GM11168 (cell line): ENCODE measurements at regions not wholly inside any gene's neighbourhood (a gene's known extent, or its start where the extent isn't known, plus 50 kb on each side); places are given as distances from the start of the nearest gene placed in this dataset.

Source experiments
- in situ Hi-C: fragments of 300-500 bp; cut with MboI; formaldehyde crosslinking; loops from one replicate; pipeline ENCODE4 v1.12.0; 2022; ENCODE audit warnings: low sequenced_read_pairs; ENCODE audit not compliant: unreplicated experiment

GRCh38 chr14:54200726-54201125, 196.1 kb upstream of the CDKN3 start:
- in situ Hi-C loops, result no loop called here

GRCh38 chr14:54202288-54202687, 194.5 kb upstream of the CDKN3 start:
- in situ Hi-C loops, result no loop called here

- in situ Hi-C loops, result no loop called here
Observed at GRCh38 chr14:54206516-54206915, 190.3 kb upstream of the CDKN3 start.

GRCh38 chr14:54207075-54207474, 189.7 kb upstream of the CDKN3 start:
- in situ Hi-C loops, result no loop called here

- in situ Hi-C loops, result no loop called here
Observed at GRCh38 chr14:54207476-54208462, 189.0 kb upstream of the CDKN3 start.

GRCh38 chr14:54208751-54209150, 188.1 kb upstream of the CDKN3 start:
- in situ Hi-C loops, result no loop called here

GRCh38 chr14:54209511-54210250, 187.1 kb upstream of the CDKN3 start:
- in situ Hi-C loops, result no loop called here

GRCh38 chr14:54211551-54212308, 185.1 kb upstream of the CDKN3 start:
- in situ Hi-C loops, result no loop called here

GRCh38 chr14:54213536-54213935, 183.3 kb upstream of the CDKN3 start:
- in situ Hi-C loops, result no loop called here

- in situ Hi-C loops, result no loop called here
Observed at GRCh38 chr14:54216827-54217226, 180.0 kb upstream of the CDKN3 start.

- in situ Hi-C loops, result no loop called here
Observed at GRCh38 chr14:54219261-54220070, 177.3 kb upstream of the CDKN3 start.

GRCh38 chr14:54220071-54220703, 176.6 kb upstream of the CDKN3 start:
- in situ Hi-C loops, result no loop called here

GRCh38 chr14:54220704-54221431, 175.9 kb upstream of the CDKN3 start:
- in situ Hi-C loops, result no loop called here

- in situ Hi-C loops, result no loop called here
Observed at GRCh38 chr14:54221432-54221803, 175.4 kb upstream of the CDKN3 start.

- in situ Hi-C loops, result no loop called here
Observed at GRCh38 chr14:54221971-54222370, 174.8 kb upstream of the CDKN3 start.

GRCh38 chr14:54223831-54224402, 172.9 kb upstream of the CDKN3 start:
- in situ Hi-C loops, result no loop called here

GRCh38 chr14:54225457-54226060, 171.2 kb upstream of the CDKN3 start:
- in situ Hi-C loops, result no loop called here

GRCh38 chr14:54226103-54226502, 170.7 kb upstream of the CDKN3 start:
- in situ Hi-C loops, result no loop called here
